Neural cell (in vitro differentiated cells): ENCODE measurements at regions not wholly inside any gene's neighbourhood (a gene's known extent, or its start where the extent isn't known, plus 50 kb on each side); places are given as distances from the start of the nearest gene placed in this dataset.

ENCODE experiments used
- CTCF ChIP-seq: fragments of 450-650 bp; IDR thresholded peaks from 2 replicates; pipeline ENCODE4 v1.5.1; 2014; ENCODE audit warnings: antibody characterized with exemption, mild to moderate bottlenecking, moderate library complexity; ENCODE audit not compliant: poor library complexity, severe bottlenecking
- EZH2 ChIP-seq: fragments of 200-600, 300-800 bp; shearing (Covaris generic), sonication (generic); IDR thresholded peaks from 2 replicates; pipeline ENCODE4 v1.6.1; 2014; ENCODE audit warnings: antibody characterized with exemption, low read length, borderline replicate concordance, mild to moderate bottlenecking; ENCODE audit not compliant: insufficient read depth, poor library complexity, severe bottlenecking

DNA sequence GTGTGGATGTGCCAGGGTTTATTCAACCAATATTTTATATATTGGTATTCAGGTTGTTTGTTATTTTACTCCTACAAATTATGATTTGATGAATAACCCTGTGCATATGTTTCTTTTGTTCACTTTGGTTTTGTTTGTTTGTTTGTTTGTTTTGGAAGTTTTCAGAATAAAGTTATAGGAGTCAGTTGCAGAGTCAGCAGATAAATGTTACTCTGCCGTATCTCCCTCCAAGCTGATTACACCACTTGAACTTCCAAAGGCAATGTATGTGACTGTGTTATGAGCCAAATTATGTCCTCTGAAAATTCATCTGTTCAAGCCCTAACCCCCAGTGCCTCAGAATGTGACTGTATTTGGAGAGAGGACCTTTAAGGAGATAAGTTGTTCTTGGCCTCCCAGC is 497.5 kb downstream of the TNS1 start:
- TF ChIP-seq EZH2 (no peak), CTCF (no peak)
